Astrocyte (in vitro differentiated cells and primary cell): ENCODE measurements at regions not wholly inside any gene's neighbourhood (a gene's known extent, or its start where the extent isn't known, plus 50 kb on each side); places are given as distances from the start of the nearest gene placed in this dataset.
A peak's percentile ranks its signal among the peaks of the same experiment; 100 is the strongest.

Experiments used
- DNase-seq: peaks from one replicate; pipeline ENCODE4 v3.0.0-alpha.2; 2010; ENCODE audit warnings: low read depth
- FAIRE-seq: peaks from 2 replicates; lab custom pipeline; 2011; peaks lifted over from hg19 to GRCh38; lab: Jason Lieb, UNC
- H2AFZ ChIP-seq: 2 replicates; pipeline ENCODE4 v1.6.0; 2012; ENCODE audit warnings: low read depth, low read length, inconsistent platforms
- H3K27ac ChIP-seq: 2 replicates; pipeline ENCODE4 v1.5.1; 2011; ENCODE audit warnings: low read depth, low read length, inconsistent platforms
- H3K27me3 ChIP-seq: 2 replicates; pipeline ENCODE4 v1.6.0; 2011; ENCODE audit warnings: low read length, inconsistent platforms; ENCODE audit not compliant: insufficient read depth
- H3K36me3 ChIP-seq: 2 replicates; pipeline ENCODE4 v1.5.1; 2011; ENCODE audit warnings: low read length, inconsistent platforms; ENCODE audit not compliant: insufficient read depth
- H3K4me1 ChIP-seq: 2 replicates; pipeline ENCODE4 v1.5.1; 2011; ENCODE audit warnings: low read length, inconsistent platforms; ENCODE audit not compliant: insufficient read depth
- H3K4me2 ChIP-seq: 2 replicates; pipeline ENCODE4 v1.6.0; 2012; ENCODE audit warnings: low read length, inconsistent platforms
- H3K4me3 ChIP-seq: 2 replicates; pipeline ENCODE4 v1.5.1; 2011; ENCODE audit warnings: low read depth, mild to moderate bottlenecking, low read length, inconsistent platforms; ENCODE audit not compliant: insufficient read depth
- H3K79me2 ChIP-seq: 2 replicates; pipeline ENCODE4 v1.6.0; 2012; ENCODE audit warnings: mild to moderate bottlenecking, low read length, inconsistent platforms; ENCODE audit not compliant: insufficient read depth
- H3K9ac ChIP-seq: 2 replicates; pipeline ENCODE4 v1.6.0; 2012; ENCODE audit warnings: mild to moderate bottlenecking, low read length, inconsistent platforms
- H3K9me3 ChIP-seq: 2 replicates; pipeline ENCODE4 v1.5.1; 2012; ENCODE audit warnings: low read depth, mild to moderate bottlenecking, low read length, inconsistent platforms; ENCODE audit not compliant: insufficient read depth
- H4K20me1 ChIP-seq: 2 replicates; pipeline ENCODE4 v1.6.0; 2012; ENCODE audit warnings: low read length, inconsistent platforms; ENCODE audit not compliant: insufficient read depth
- H3K27ac Mint-ChIP-seq: one replicate; pipeline ENCODE4 v1.8.0; 2021; ENCODE audit warnings: mild to moderate bottlenecking, mixed read lengths; ENCODE audit not compliant: unreplicated experiment
- H3K27me3 Mint-ChIP-seq: one replicate; pipeline ENCODE4 v1.8.0; 2021; ENCODE audit warnings: low read depth, mixed read lengths; ENCODE audit not compliant: unreplicated experiment
- H3K36me3 Mint-ChIP-seq: one replicate; pipeline ENCODE4 v1.8.0; 2021; ENCODE audit warnings: low read depth, mixed read lengths; ENCODE audit not compliant: unreplicated experiment
- H3K4me1 Mint-ChIP-seq: one replicate; pipeline ENCODE4 v1.8.0; 2021; ENCODE audit warnings: low read depth, mixed read lengths; ENCODE audit not compliant: unreplicated experiment
- H3K4me3 Mint-ChIP-seq: one replicate; pipeline ENCODE4 v1.8.0; 2021; ENCODE audit warnings: mild to moderate bottlenecking, moderate library complexity, mixed read lengths; ENCODE audit not compliant: unreplicated experiment
- H3K9me3 Mint-ChIP-seq: one replicate; pipeline ENCODE4 v1.8.0; 2021; ENCODE audit warnings: mild to moderate bottlenecking, mixed read lengths; ENCODE audit not compliant: unreplicated experiment
- EZH2 ChIP-seq: IDR thresholded peaks from 2 replicates; pipeline ENCODE4 v1.6.1; 2012; ENCODE audit warnings: mild to moderate bottlenecking, low read length, inconsistent platforms; ENCODE audit not compliant: insufficient read depth
- TF ChIP-seq, protein P1 (sequence below): IDR thresholded peaks from 2 replicates; pipeline ENCODE4 v1.5.1; 2011; ENCODE audit warnings: low read depth, mild to moderate bottlenecking, inconsistent platforms, low read length, moderate library complexity; ENCODE audit not compliant: insufficient read depth

DNA sequence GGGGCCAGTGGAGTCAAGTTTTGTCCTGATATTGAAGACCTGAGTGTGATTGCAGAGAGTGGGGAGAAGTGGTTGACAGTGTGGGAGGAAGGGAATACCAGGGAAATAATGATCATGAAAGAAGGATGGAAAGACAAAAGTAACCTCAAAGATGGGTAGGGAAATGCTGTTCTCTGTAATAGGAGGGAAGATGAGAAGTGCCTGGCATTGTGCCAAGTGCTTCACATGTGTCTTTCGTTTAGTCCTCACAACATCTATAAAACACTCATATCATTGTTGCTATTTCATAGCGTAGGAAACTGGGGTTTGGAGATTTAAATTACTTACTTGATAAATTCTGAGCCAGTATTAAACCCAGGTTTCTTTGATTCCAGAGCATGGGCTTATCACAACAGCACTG is 472.3 kb downstream of the LRRC70 start:
- H3K27me3 ChIP-seq: no peaks in the 10 kb centered on the region
- no peaks in the 10 kb centered on the region for H3K79me2 ChIP-seq
- FAIRE-seq: no peak
- Mint-ChIP-seq H3K27me3 (no peaks in the 10 kb centered on the region), H3K36me3 (no peaks in the 10 kb centered on the region), H3K4me3 (no peak overlapping the region), H3K27ac (no peak overlapping the region), H3K4me1 (peaks cover 16% of the 10 kb centered on the region), H3K9me3 (peaks cover 4% of the 10 kb centered on the region)
- H2AFZ ChIP-seq: no peak overlapping the region
- no peak overlapping the region for H3K4me2 ChIP-seq
- no peak for DNase-seq
- no peak overlapping the region for H3K9ac ChIP-seq
- H4K20me1 ChIP-seq: no peaks in the 10 kb centered on the region
- H3K4me3 ChIP-seq: no peak overlapping the region
- no peak for TF ChIP-seq EZH2
- TF ChIP-seq, protein P1, sequence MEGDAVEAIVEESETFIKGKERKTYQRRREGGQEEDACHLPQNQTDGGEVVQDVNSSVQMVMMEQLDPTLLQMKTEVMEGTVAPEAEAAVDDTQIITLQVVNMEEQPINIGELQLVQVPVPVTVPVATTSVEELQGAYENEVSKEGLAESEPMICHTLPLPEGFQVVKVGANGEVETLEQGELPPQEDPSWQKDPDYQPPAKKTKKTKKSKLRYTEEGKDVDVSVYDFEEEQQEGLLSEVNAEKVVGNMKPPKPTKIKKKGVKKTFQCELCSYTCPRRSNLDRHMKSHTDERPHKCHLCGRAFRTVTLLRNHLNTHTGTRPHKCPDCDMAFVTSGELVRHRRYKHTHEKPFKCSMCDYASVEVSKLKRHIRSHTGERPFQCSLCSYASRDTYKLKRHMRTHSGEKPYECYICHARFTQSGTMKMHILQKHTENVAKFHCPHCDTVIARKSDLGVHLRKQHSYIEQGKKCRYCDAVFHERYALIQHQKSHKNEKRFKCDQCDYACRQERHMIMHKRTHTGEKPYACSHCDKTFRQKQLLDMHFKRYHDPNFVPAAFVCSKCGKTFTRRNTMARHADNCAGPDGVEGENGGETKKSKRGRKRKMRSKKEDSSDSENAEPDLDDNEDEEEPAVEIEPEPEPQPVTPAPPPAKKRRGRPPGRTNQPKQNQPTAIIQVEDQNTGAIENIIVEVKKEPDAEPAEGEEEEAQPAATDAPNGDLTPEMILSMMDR: no peak
- H3K36me3 ChIP-seq: no peaks in the 10 kb centered on the region
- no peaks in the 10 kb centered on the region for H3K9me3 ChIP-seq
- H3K4me1 ChIP-seq: no peaks in the 10 kb centered on the region
- no peak overlapping the region for H3K27ac ChIP-seq

DNA sequence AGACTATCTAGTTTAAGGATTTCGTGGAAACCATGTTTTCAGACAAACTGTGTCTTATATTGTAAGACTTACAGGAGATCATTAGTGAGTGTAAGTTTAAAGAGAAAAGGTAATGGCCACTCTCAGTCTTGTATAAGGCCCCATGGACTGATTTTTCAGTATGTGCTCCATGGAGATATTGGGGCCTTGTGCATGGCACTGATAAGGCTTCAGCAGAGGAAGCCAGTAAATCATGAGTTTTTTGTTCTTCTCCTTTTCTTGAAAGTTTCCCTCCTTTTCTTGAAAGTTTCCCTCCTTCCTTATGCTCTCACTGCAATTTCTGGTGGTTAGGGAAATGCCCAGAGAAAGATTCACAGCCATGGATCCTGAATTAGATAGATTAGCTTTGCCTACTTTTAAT is 471.3 kb downstream of the LRRC70 start:
- Histone ChIP-seq H3K27ac (no peak overlapping the region), H2AFZ (no peak overlapping the region), H3K4me2 (no peak overlapping the region), H3K4me3 (no peak overlapping the region), H3K27me3 (no peaks in the 10 kb centered on the region), H3K9ac (no peak overlapping the region), H3K36me3 (no peaks in the 10 kb centered on the region), H3K4me1 (no peaks in the 10 kb centered on the region), H4K20me1 (no peaks in the 10 kb centered on the region), H3K79me2 (no peaks in the 10 kb centered on the region), H3K9me3 (no peaks in the 10 kb centered on the region)
- H3K27me3 Mint-ChIP-seq: no peaks in the 10 kb centered on the region
- DNase-seq: no peak
- H3K9me3 Mint-ChIP-seq: peaks cover 4% of the 10 kb centered on the region
- TF ChIP-seq, protein P1: no peak
- no peak for TF ChIP-seq EZH2
- H3K27ac Mint-ChIP-seq: no peak overlapping the region
- no peak for FAIRE-seq
- H3K4me1 Mint-ChIP-seq: peaks cover 9% of the 10 kb centered on the region
- no peak overlapping the region for H3K4me3 Mint-ChIP-seq
- no peaks in the 10 kb centered on the region for H3K36me3 Mint-ChIP-seq

GRCh38 chr5:63043792-63044191 is 465.2 kb downstream of the LRRC70 start:
- H3K27ac Mint-ChIP-seq: peak overlapping the region; percentile 91
- Histone ChIP-seq H3K36me3 (no peaks in the 10 kb centered on the region), H3K4me3 (no peak overlapping the region), H3K9ac (no peak overlapping the region), H3K9me3 (no peaks in the 10 kb centered on the region), H3K79me2 (no peaks in the 10 kb centered on the region), H2AFZ (no peak overlapping the region), H3K4me2 (no peak overlapping the region), H4K20me1 (no peaks in the 10 kb centered on the region), H3K4me1 (no peaks in the 10 kb centered on the region), H3K27ac (no peak overlapping the region), H3K27me3 (no peaks in the 10 kb centered on the region)
- no peaks in the 10 kb centered on the region for H3K27me3 Mint-ChIP-seq
- no peaks in the 10 kb centered on the region for H3K36me3 Mint-ChIP-seq
- H3K9me3 Mint-ChIP-seq: no peaks in the 10 kb centered on the region
- FAIRE-seq (no peak), DNase-seq (no peak)
- TF ChIP-seq, protein P1: no peak
- no peak for TF ChIP-seq EZH2
- peaks cover 10% of the 10 kb centered on the region for H3K4me1 Mint-ChIP-seq
- no peak overlapping the region for H3K4me3 Mint-ChIP-seq
